ENCODE measurements at regions not wholly inside any gene's neighbourhood (a gene's known extent, or its start where the extent isn't known, plus 50 kb on each side); places are given as distances from the start of the nearest gene placed in this dataset.

- TF ChIP-seq ZFX (IDR thresholded peaks at IDR 0.05; ENCODE audit: borderline replicate concordance), result no peak
- TF ChIP-seq, protein P1, sequence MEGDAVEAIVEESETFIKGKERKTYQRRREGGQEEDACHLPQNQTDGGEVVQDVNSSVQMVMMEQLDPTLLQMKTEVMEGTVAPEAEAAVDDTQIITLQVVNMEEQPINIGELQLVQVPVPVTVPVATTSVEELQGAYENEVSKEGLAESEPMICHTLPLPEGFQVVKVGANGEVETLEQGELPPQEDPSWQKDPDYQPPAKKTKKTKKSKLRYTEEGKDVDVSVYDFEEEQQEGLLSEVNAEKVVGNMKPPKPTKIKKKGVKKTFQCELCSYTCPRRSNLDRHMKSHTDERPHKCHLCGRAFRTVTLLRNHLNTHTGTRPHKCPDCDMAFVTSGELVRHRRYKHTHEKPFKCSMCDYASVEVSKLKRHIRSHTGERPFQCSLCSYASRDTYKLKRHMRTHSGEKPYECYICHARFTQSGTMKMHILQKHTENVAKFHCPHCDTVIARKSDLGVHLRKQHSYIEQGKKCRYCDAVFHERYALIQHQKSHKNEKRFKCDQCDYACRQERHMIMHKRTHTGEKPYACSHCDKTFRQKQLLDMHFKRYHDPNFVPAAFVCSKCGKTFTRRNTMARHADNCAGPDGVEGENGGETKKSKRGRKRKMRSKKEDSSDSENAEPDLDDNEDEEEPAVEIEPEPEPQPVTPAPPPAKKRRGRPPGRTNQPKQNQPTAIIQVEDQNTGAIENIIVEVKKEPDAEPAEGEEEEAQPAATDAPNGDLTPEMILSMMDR (IDR thresholded peaks at IDR 0.05), result no peak
- no peak overlapping the region for H3K27ac ChIP-seq
Observed at GRCh38 chr17:77724876-77725615, 233.5 kb upstream of the TNRC6C start.

DNA sequence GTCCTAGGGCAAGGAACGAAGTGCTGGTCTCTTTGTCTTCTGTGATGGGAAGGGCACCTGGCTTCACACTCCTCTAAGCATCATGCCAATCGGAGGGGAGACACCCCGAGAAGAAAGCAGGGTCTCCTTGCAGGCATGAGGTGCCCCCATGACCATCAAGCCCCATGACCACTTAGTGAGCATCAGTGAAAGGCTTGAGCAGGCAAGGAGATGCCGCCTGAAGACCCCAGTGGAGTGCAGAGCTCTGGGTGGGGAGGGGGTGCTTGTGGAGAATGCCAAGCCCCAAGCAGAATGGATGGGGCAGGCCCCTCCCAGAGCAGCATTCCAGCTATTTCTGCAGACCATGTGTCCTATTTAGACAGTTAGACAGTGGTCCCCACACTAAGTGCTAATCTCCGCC is 232.7 kb upstream of the TNRC6C start:
- TF ChIP-seq, protein P1 (IDR thresholded peaks at IDR 0.05), result no peak
- TF ChIP-seq ZFX (IDR thresholded peaks at IDR 0.05; ENCODE audit: borderline replicate concordance), result no peak

GRCh38 chr17:77726549-77727006 is 231.9 kb upstream of the TNRC6C start:
- H3K27ac ChIP-seq, result no peak overlapping the region
- TF ChIP-seq, protein P1 (IDR thresholded peaks at IDR 0.05), result no peak
- no peak for TF ChIP-seq ZFX (IDR thresholded peaks at IDR 0.05; ENCODE audit: borderline replicate concordance)

More for the DNA sequence above, 232.7 kb upstream of the TNRC6C start:
- H3K27ac ChIP-seq, result no peak overlapping the region

DNA sequence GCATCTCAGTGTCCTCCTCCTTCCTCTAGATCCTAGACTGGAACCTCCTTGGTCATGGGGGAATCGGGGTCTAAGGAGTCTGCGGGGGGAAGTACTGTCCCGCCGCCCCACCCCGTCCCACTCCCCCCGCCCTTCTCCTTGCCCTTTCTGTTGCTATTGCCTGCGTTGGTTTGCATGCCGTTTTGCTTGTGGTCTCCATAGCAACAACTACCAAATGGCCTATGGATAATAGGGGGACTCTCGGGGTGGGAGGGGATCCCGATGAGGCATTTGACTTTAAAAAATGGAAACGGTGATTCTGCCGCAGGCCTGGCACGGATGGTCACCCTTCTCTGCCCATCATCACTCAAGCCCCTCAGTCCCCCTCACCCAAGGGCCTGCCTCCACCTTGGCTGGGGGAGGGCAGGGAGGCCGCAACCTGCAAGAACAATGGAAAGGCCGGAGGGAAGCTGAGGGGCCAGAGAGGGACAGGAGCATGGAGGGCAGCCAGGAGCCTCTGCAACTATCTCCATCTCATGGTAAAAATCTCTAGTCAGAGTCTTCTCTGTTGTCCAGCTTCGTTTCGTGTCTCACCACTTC is 231.4 kb upstream of the TNRC6C start:
- no peak for TF ChIP-seq ZFX (IDR thresholded peaks at IDR 0.05; ENCODE audit: borderline replicate concordance)
- TF ChIP-seq, protein P1 (IDR thresholded peaks at IDR 0.05), result no peak
- no peak overlapping the region for H3K27ac ChIP-seq

- no peak overlapping the region for H3K27ac ChIP-seq
- TF ChIP-seq, protein P1 (IDR thresholded peaks at IDR 0.05), result no peak; the same call in 1 of the 2 replicates
- no peak for TF ChIP-seq ZFX (IDR thresholded peaks at IDR 0.05; ENCODE audit: borderline replicate concordance)
Observed at GRCh38 chr17:77728474-77728795, 230.1 kb upstream of the TNRC6C start.

DNA sequence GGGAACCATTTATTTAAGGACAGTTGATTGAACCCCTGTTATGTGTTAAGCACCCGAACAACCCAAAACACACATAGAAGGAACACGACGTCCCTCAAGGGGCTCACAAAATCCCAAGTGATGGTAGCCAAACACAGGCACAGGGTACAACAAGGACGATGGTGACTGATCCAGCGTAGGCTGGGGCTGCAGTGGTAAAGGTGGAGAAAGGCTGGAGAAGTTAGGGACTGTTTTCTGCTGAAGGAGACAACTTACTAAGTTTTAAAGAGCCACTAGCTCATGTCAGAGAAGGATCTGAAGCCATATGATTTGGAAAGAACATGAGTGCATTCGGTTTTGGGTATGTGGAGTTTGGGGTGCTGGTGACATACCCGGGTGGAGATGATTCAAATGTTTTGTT is 229.6 kb upstream of the TNRC6C start:
- H3K27ac ChIP-seq, result no peak overlapping the region
- TF ChIP-seq, protein P1 (IDR thresholded peaks at IDR 0.05), result no peak
- TF ChIP-seq ZFX (IDR thresholded peaks at IDR 0.05; ENCODE audit: borderline replicate concordance), result no peak

- no peak for TF ChIP-seq ZFX (IDR thresholded peaks at IDR 0.05; ENCODE audit: borderline replicate concordance)
- TF ChIP-seq, protein P1 (IDR thresholded peaks at IDR 0.05), result no peak
- H3K27ac ChIP-seq, result no peak overlapping the region
Observed at GRCh38 chr17:77729587-77729986, 228.9 kb upstream of the TNRC6C start.

All from 22Rv1 (cell line).